ENCODE measurements at regions not wholly inside any gene's neighbourhood (a gene's known extent, or its start where the extent isn't known, plus 50 kb on each side); places are given as distances from the start of the nearest gene placed in this dataset.

GRCh38 chr2:18271370-18272147 lies 288.9 kb downstream of the RDH14 start:
- Histone ChIP-seq H4K20me1 (replicated peaks; ENCODE audit: control insufficient read depth, extremely low read depth, insufficient read depth, low read length) (no peaks in the 10 kb centered on the region), H3K79me2 (ENCODE audit: control insufficient read depth, insufficient read depth, low read length) (no peaks in the 10 kb centered on the region), H3K27me3 (ENCODE audit: control insufficient read depth in 2 of 2, insufficient read depth in 2 of 2, low read length in 2 of 2) (no peaks in the 10 kb centered on the region), H3K9me3 (replicated peaks; ENCODE audit: control insufficient read depth, insufficient read depth, low read length) (no peaks in the 10 kb centered on the region), H3K9me1 (replicated peaks; ENCODE audit: control insufficient read depth, extremely low read depth, insufficient read depth, low read length) (no peaks in the 10 kb centered on the region), H3K27ac (ENCODE audit: insufficient read depth, low read depth, low read length) (no peak overlapping the region), H3K36me3 (ENCODE audit: control insufficient read depth in 2 of 2, extremely low read depth in 1 of 2, insufficient read depth in 2 of 2, low read length in 2 of 2) (no peaks in the 10 kb centered on the region), H3K9ac (replicated peaks; ENCODE audit: extremely low read depth, insufficient read depth, low read length) (no peak overlapping the region), H3K4me2 (ENCODE audit: insufficient read depth, low read length) (no peak overlapping the region), H3K4me3 (replicated peaks in 1 of 3; ENCODE audit: insufficient read depth in 1 of 3, low read depth in 1 of 3, low read length in 3 of 3) (no peak overlapping the region), H3K4me1 (ENCODE audit: control insufficient read depth, extremely low read depth, insufficient read depth, low read length) (no peaks in the 10 kb centered on the region), H2AFZ (ENCODE audit: low read depth, low read length) (no peak overlapping the region)
- DNase-seq (ENCODE audit: low read depth, low spot score) (no peak), FAIRE-seq (no peak)
- ChIA-PET POLR2A (no interaction called here), CTCF (interaction anchor here (0.8 to 1.3 kb wide), 3 partner anchors 16 to 111 kb away, joined by 3 read pairs; no protein-coding TSS in a partner anchor)
- dilution Hi-C loops (cut with MboI; ENCODE audit: extremely low pct_ligation_motif_present, low sequenced_read_pairs): no loop called here
- BruUV-seq (replicated peaks): no TSS peak
- no peak for TF ChIP-seq CTCF (IDR thresholded peaks at IDR 0.05; ENCODE audit: extremely low read depth in 1 of 2, insufficient read depth in 1 of 2, low read depth in 1 of 2, low read length in 2 of 2)
- intact Hi-C loops (cut with micrococcal nuclease): no loop called here

- Histone ChIP-seq H3K4me1 (ENCODE audit: control insufficient read depth, extremely low read depth, insufficient read depth, low read length) (no peaks in the 10 kb centered on the region), H3K9me3 (replicated peaks; ENCODE audit: control insufficient read depth, insufficient read depth, low read length) (no peaks in the 10 kb centered on the region), H3K79me2 (ENCODE audit: control insufficient read depth, insufficient read depth, low read length) (no peaks in the 10 kb centered on the region), H3K4me2 (ENCODE audit: insufficient read depth, low read length) (no peak overlapping the region), H3K9me1 (replicated peaks; ENCODE audit: control insufficient read depth, extremely low read depth, insufficient read depth, low read length) (no peaks in the 10 kb centered on the region), H3K4me3 (replicated peaks in 1 of 3; ENCODE audit: insufficient read depth in 1 of 3, low read depth in 1 of 3, low read length in 3 of 3) (no peak overlapping the region), H3K27me3 (ENCODE audit: control insufficient read depth in 2 of 2, insufficient read depth in 2 of 2, low read length in 2 of 2) (no peaks in the 10 kb centered on the region), H4K20me1 (replicated peaks; ENCODE audit: control insufficient read depth, extremely low read depth, insufficient read depth, low read length) (no peaks in the 10 kb centered on the region), H2AFZ (ENCODE audit: low read depth, low read length) (no peak overlapping the region), H3K27ac (ENCODE audit: insufficient read depth, low read depth, low read length) (no peak overlapping the region), H3K36me3 (ENCODE audit: control insufficient read depth in 2 of 2, extremely low read depth in 1 of 2, insufficient read depth in 2 of 2, low read length in 2 of 2) (no peaks in the 10 kb centered on the region), H3K9ac (replicated peaks; ENCODE audit: extremely low read depth, insufficient read depth, low read length) (no peak overlapping the region)
- dilution Hi-C loops (cut with MboI; ENCODE audit: extremely low pct_ligation_motif_present, low sequenced_read_pairs): no loop called here
- ChIA-PET CTCF (interaction anchor here (0.7 kb wide), 1 partner anchor 16 kb away, joined by 3 read pairs; no protein-coding TSS in a partner anchor), POLR2A (interaction anchor here (0.7 kb wide), 1 partner anchor 1609 kb away, joined by 5 read pairs; no protein-coding TSS in a partner anchor)
- BruUV-seq (replicated peaks): no TSS peak
- DNase-seq (ENCODE audit: low read depth, low spot score) (peak; percentile 32), FAIRE-seq (no peak)
- intact Hi-C loops (cut with micrococcal nuclease): no loop called here
- TF ChIP-seq JUN (IDR thresholded peaks at IDR 0.05; ENCODE audit: borderline replicate concordance, insufficient read depth, insufficient read length, low read depth) (no peak), MYC (IDR thresholded peaks at IDR 0.05; ENCODE audit: low read depth, low read length) (no peak), EZH2 (IDR thresholded peaks at IDR 0.05; ENCODE audit: borderline replicate concordance, low read depth, low read length, severe bottlenecking) (no peak), MAX (IDR thresholded peaks at IDR 0.05; ENCODE audit: insufficient read depth, insufficient read length) (no peak), FOS (IDR thresholded peaks at IDR 0.05; ENCODE audit: borderline replicate concordance, insufficient read depth, low read length) (no peak), POLR2A (IDR thresholded peaks at IDR 0.05; ENCODE audit: low read depth, low read length) (no peak), GATA2 (IDR thresholded peaks at IDR 0.05; ENCODE audit: insufficient read depth, insufficient read length, low read depth, low read length) (no peak), CTCF (IDR thresholded peaks at IDR 0.05; ENCODE audit: extremely low read depth in 1 of 2, insufficient read depth in 1 of 2, low read depth in 1 of 2, low read length in 2 of 2) (no peak), POLR2AphosphoS5 (IDR thresholded peaks at IDR 0.05; ENCODE audit: insufficient read depth, low read depth, low read length) (no peak)
Measured at GRCh38 chr2:18268400-18268799, 292.1 kb downstream of the RDH14 start.

All from endothelial cell of umbilical vein (primary cell).